ENCODE measurements at regions not wholly inside any gene's neighbourhood (a gene's known extent, or its start where the extent isn't known, plus 50 kb on each side); places are given as distances from the start of the nearest gene placed in this dataset.
"Not testable (repeated sequence)": the region's sequence is repeated elsewhere in the genome, so short reads cannot be mapped to it uniquely, and the experiment has no call there.

DNA sequence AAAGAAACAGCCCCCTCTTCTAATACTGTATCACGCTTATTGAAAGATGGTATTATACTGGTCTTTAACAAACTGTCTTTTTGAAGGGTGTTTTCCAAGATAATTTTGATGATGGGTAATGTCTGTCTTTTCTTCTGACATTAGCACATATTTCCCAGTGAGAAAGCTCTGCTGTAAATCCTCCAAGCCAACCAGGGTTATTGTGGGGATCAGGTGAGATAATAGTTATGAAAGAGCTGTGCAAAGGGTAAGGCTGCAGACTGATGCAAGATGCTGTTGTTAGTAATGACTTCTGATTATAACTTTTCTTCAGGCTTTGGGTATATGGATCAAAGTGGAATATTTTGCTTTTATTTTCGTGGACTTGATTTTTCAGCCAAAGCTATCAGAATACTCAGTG lies 581.7 kb downstream of the REEP3 start:
- in situ Hi-C loops (cut with MboI; ENCODE audit: low sequenced_read_pairs), result no loop called here

DNA sequence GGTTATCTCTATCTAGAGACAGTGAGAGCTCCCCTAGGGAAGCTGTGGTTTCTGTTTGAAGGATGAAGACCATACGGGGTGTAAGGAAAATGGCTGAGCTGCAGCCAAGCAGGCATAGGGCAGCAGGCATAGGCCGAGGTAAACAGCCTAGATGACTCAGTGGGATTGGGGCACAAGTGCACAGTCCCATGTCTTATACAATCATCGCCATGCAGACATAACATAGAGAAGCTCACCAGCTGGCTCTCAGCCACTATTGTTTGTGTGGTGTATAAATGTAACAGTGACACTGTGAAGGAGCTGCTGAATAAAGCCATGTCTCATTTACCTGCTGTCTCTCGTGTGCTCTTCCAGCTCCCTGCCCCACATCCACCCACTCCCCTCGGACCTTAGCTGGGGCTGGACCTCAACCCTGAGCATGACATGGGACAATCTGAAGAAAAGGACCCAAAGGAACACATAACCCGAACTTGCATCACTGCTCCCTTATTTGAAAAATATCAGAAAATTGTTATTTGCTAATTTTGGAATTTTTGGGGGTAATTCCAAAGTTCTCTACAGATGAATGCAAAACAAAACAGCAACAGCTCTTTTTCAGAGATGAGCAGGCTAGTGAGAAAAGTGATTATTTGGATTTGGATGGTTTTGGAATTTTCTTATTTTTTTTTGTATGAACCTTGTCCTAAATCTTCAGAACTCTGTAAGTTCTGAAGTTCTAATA lies 582.7 kb downstream of the REEP3 start:
- in situ Hi-C loops (cut with MboI; ENCODE audit: low sequenced_read_pairs), result no loop called here

DNA sequence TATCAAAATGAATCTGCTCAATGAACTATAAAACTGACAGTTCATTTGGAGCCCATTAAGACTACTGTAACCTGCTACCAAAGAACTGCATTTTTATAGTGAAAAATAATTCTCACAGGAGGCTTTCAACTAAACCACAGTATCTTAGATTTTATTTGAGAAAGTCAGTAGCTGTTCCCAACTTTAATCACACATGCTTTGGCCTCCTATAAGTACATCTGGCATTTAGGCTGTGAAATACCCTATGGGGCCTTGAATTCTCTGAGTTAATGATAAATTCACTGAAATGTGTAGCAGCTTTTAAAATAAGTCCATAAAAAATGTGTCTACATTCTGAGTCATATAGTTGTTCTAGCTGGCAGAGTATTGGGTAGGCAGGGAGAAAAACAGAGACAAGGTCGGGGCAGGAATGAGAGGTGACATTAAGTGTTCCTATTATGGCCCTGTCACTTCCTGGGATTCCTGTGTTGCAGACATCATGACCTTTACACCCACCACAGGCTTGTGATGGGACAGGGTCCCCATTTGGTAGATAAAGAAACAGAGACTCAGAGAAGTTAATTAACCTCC lies 588.8 kb downstream of the REEP3 start:
- in situ Hi-C loops (cut with MboI; ENCODE audit: low sequenced_read_pairs), result no loop called here

DNA sequence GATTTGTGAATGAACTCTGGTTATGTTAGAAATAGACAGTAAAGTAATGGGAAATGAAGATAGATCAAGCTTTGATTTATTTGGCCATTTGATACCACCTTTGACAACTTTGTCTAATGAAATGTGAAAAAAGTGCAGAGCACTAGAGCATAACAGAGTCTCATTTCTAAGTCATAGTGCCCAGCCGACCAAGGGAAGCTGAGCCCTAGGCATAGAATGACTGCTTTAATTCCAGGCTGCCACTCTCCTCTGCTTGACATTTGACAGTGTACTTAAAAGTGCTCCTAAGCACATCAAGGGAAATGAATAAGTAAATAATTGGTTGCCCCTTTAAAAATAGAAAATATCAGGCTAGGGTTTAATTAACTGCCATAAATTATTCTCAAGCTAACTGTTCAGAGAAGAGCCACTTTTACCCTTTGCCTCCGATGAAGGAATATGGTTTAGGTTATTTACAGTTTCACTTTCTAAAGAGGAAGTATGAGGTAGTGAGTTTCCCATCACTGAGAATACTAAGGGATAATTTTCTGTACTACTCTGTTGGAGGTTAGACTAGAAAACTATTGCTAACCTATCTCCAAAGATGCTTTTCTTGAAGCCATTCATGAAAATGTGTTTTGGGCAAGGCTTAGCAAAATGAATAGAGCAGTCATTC lies 591.6 kb downstream of the REEP3 start:
- in situ Hi-C loops (cut with MboI; ENCODE audit: low sequenced_read_pairs), result no loop called here

DNA sequence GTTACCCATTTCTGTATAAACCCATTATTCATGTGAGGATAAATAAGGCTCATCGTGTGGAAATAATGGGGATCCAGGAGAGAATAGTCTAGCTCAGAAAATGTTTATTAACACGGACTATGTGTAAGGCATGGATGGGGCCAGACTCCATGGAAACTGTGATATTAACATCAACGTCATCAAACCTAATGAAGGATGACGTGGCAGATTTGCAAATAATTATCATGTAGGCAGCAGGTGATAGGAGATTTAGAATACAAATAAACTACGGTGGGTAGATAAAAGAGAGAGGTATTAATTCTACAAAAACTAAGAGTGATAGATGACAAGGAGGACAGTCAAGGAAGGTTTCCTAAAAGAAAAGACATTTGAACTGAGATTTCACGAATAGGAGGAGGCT lies 592.2 kb downstream of the REEP3 start:
- in situ Hi-C loops (cut with MboI; ENCODE audit: low sequenced_read_pairs), result no loop called here

DNA sequence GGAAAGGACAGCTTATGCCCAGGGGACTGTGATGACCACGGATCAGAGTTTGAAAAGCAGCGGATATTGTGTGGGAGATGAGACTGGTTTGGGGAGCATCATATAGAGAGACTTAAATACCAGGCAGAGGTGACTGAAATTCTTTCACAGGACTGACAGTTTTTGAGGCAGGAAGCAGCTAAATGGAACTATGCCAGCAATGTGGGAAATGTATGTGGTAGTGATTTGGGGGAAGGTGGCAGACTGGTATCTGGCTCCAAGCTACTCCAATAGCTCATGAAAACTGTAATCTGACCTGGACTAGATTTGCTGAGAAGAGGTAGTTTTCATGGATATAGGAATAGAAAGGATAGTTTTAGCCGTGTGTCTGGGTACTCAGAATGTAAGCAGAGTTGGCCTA lies 592.6 kb downstream of the REEP3 start:
- in situ Hi-C loops (cut with MboI; ENCODE audit: low sequenced_read_pairs), result no loop called here

DNA sequence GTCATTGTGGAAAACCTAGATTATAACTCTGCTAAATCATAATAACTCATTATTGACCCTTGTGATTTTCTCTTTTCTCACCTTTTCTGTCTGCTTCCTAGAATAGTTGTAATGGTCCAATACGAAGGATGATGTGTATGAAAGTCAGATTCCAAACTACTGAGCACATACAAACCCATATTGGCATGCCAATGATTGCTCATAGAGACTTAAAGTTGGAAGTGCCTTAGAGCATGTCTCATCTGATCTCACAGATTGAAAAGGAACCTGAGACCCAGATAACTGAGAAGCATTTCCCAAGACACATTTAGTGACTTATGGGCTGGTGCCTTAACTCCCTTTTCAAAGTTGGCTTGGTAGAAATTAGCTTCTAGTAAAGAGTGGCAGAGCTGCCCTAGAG lies 594.3 kb downstream of the REEP3 start:
- in situ Hi-C loops (cut with MboI; ENCODE audit: low sequenced_read_pairs), result no loop called here

DNA sequence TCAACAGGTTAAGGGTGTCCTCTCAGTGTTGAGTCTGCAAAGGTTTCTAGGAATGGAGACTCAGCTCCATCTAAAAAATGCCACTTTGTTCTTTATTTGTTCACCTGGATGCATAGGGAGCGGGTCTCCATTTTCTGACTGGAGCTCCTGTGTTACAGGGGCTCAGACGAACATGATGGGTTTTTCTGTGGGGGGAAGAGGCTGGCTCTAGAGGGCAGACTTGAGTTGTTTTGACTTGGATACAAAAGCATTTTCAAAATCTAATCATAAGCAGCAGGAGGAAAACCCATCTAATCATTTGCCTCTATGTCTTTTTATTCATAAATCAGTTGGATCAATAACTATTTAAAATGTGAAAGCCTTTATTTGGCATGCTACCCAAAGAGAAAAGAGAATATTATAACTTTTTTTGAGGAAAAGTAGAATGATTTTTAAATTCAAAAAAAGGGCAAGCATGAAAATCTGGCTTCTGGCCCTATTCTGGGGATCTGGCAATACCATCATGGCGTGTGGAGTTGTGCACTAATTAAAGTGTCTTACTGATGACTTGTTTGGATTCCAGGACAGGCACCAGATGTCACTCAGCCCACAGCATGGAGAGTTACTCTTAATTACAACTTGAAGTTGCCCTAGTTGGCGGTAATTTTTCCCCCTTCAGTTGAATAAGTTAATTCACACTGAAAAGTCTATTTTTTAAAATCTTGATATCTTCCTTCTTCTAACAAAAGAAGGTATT lies 594.9 kb downstream of the REEP3 start:
- in situ Hi-C loops (cut with MboI; ENCODE audit: low sequenced_read_pairs), result no loop called here

DNA sequence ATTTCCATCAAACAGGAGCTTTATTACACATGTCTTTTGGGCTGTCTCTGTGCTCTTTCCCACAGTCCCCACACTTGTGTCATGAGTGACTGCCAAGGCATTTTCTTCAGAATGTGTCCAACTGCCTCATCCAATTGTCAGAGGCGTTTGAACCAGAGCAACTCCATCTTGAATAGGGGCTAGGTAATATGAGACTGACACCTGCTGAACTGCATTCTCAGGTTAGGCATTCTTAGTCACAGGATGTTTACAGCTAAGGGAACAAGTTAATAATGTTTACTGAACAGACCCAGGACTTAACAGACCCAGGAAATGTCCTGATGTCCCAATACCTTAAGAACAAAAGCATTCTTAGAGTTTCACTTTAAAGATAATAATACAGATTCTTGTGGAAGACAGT lies 595.5 kb downstream of the REEP3 start:
- in situ Hi-C loops (cut with MboI; ENCODE audit: low sequenced_read_pairs), result no loop called here

DNA sequence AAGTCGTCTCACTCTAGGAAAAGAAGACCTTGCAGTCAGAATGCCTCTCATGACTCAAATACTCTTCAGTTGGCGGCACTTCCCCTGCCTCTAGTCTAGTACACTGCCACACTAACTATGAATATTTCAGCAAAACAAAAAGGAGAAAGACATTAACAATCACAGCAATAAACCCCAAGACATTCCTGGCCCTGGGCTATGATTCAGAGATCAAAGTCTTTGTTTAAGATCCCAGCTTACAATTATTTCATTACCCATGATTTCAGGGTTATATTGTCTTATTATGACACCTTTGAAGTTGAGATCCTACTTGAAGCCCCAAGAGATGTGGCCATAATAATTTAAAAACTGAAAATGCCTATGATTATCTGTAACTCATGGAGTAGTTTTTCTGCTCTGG lies 597.5 kb downstream of the REEP3 start:
- in situ Hi-C loops (cut with MboI; ENCODE audit: low sequenced_read_pairs), result no loop called here

DNA sequence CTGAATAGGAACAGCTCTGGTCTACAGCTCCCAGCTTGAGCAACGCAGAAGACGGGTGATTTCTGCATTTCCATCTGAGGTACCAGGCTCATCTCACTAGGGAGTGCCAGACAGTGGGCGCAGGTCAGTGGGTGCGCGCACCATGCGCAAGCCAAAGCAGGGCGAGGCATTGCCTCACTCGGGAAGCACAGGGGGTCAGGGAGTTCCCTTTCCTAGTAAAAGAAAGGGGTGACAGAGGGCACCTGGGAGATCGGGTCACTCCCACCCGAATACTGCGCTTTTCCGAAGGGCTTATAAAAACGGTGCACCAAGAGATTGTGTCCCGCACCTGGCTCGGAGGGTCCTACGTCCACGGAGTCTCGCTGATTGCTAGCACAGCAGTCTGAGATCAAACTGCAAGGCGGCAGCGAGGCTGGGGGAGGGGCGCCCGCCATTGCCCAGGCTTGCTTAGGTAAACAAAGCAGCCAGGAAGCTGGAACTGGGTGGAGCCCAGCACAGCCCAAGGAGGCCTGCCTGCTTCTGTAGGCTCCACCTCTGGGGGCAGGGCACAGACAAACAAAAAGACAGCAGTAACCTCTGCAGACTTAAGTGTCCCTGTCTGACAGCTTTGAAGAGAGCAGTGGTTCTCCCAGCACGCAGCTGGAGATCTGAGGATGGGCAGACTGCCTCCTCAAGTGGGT lies 599.2 kb downstream of the REEP3 start:
- in situ Hi-C loops (cut with MboI; ENCODE audit: low sequenced_read_pairs), result not testable (repeated sequence)

DNA sequence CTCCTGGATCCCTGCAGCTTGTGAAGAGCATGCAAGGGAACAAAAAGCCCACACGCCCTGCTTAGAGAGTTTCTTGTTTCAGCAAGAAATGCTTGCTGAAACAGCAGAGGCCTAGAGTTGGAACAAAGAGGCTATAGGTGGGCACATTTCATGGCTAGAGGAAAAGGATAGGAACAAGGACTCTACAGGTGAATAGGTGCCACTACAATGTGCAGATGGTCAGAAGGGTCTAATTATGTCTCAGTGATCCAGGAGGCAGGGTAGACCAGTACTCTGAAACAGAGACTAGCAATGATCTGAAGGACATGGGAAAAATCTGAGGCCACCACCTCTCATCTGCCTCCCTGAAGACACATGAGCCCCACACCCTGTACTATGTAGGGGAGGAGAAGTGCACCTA lies 609.0 kb downstream of the REEP3 start:
- in situ Hi-C loops (cut with MboI; ENCODE audit: low sequenced_read_pairs), result no loop called here

DNA sequence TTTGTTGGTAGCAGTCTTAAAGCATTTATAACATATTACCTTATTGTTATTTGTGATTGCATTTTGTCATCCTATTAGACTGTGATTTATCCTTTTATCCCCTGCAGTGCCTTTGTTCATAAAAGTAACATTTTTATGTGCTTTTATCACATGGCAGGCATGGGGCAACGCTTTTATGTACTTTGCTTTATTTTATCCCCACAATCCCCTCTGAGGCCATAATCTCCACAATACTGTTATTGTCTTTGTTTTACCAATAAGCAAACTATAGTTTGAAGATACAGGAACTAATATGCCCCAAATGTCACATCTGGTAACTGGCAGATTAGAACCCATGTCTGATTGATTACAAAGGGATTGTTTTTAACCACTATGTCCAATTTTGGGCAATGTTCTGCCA lies 613.5 kb downstream of the REEP3 start:
- in situ Hi-C loops (cut with MboI; ENCODE audit: low sequenced_read_pairs), result no loop called here

DNA sequence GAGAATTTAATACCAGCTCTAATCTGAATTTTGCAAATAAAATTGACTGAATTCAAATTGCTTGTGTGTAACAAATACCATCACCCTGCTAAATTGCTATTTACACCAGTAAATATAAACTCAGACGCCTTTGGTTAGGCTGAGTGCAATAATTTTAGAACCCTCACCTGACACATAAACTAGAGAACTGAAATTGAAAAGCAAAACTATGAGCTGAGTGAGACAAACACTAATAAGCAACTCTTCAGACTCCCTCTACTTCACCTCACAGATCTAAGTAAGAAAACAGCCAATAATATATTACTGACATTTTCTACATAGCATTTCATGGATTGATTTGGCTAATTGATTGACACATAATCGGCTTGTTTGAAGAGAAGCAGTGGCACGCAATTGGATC lies 621.2 kb downstream of the REEP3 start:
- in situ Hi-C loops (cut with MboI; ENCODE audit: low sequenced_read_pairs), result no loop called here

DNA sequence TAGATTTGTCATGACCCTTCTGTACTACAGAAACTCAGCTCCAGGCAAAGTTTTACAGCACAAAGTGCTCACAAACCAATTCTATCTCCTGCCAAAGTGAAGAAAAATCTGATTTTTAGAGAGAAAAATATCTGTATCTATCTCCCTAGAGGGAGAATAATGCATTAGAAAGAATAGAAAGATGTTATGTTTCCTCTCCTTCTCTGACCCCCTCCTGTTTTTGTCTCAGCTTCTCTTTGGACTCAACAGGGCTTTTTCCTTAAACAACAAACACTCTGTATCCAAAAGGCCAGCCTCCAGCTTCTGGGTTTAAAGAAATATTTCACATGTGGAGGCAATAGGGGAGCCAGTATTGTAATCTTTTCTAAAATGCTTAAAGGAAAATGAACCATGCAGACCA lies 627.4 kb downstream of the REEP3 start:
- in situ Hi-C loops (cut with MboI; ENCODE audit: low sequenced_read_pairs), result no loop called here

DNA sequence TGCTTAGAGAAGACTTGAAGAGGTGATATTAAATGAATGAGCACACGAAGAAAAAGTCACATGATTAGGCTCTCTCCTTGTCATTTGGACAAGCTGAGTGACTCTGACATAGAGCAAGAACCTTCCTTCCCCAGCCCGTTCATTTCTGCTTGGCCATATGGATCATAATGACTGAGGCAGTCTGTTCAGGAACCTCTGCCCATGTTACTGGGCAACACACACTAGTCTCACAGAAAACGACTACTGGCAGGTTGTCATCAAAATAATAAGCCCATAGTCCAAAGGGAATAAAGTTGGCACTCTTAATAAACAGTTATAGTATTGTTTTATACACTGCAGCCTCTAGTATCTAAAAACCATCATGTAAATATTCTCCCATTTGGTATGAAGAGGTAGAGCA lies 635.0 kb downstream of the REEP3 start:
- in situ Hi-C loops (cut with MboI; ENCODE audit: low sequenced_read_pairs), result no loop called here

DNA sequence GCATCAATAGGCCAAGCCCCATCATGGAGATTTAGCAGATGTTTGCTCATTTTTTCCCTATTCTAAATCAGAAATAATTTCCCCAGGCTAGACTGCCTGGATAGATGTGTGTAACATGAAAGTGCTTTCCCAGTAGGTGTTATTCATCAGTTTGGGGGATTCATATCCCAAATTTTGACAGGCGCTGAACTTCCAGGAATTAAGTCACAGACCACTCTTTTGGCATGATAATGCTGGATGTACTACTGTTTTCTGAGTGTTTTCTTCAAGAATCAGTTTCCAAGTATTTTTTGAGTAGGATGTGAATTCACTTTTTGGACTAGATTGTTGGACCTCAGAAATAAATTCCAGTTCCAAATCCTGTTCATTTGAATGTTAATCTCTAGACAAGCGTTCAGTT lies 637.4 kb downstream of the REEP3 start:
- in situ Hi-C loops (cut with MboI; ENCODE audit: low sequenced_read_pairs), result no loop called here

DNA sequence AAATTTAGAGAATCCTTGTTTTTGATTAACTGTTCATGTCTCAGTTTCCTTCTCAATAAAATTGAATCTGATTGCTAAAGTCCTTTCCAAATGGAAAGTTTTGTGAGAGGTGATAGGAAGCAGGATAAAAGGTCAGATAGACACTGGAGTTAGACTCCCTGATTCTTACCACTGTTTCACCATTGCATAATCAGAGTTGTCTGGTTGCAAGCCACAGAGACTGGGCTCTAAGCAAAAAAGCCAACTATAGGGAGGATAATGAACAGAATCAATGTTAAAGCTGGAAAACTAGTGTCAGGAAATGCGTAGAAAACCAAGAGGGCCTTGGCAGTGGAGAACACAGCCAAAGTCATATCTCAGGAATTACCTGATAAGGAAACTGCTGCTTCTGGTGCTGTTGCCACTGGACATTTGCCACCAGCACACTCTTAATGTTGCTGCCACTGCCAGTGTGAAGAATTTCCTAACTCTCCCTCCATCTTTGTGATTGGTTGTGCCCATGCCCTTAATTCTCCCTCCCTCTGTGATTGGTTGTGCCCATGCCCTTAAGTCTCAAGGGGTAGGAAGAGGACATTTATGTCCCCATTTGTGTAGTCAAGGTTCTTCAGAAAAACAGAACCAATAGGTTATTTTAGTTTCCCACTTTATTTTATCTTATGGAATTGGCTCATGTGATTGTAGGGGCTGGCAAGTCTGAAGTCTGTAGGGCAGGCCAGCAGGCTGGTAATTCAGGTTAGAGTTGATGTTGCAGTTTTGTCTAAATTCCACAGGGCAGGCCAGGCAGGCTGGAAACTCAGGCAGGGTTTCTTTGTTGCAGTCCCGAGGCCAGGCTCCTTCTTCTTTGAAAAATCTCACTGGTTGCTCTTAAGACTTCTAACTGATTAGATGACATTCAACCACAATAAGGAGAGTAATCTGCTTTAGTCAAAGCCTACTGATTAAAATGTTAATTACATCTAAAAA lies 639.0 kb downstream of the REEP3 start:
- in situ Hi-C loops (cut with MboI; ENCODE audit: low sequenced_read_pairs), result no loop called here

DNA sequence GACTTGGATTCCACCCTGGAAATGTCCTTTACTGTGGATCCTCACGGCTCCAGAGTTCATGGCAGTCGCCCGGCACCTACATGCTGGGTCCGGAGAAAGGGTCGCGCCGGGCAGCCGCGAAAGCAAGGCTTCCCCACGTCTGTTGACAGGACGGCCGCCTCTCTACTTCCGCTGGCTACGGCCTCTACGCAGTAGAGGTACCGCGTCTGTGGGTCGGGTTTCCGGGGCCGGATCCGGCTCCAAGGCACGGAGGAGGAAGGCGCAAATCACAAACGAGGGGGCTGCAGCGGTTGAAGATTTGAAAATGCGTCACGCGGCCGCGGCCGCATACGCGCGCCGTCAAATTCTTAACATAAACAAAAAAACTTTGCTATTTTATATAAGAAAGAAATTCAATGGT lies 649.6 kb downstream of the REEP3 start:
- in situ Hi-C loops (cut with MboI; ENCODE audit: low sequenced_read_pairs), result no loop called here

DNA sequence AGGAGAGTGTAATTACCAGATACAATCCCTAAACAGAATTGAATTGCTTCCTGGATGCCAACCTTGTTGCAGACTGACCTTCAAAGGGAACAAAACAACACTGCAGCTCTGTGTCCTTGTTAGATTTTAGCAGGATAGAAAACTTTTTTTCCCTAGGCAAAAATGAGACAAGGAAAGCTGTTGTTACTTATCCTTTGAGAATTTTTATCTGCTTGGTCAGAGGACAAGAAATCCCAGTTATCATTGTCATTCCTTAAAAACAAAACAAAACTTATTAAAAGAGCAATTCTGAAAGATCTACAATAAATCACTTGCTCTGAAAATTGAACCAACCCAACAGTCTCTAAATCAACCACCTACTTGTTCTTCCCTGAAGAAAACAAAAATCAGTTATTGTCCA lies 652.6 kb downstream of the REEP3 start:
- in situ Hi-C loops (cut with MboI; ENCODE audit: low sequenced_read_pairs), result no loop called here

Data from HL-60/S4 treated with phorbol 12-myristate 13-acetate at 8.2 ng/mL for 4 days and 3 days (cell line).